ENCODE measurements at regions not wholly inside any gene's neighbourhood (a gene's known extent, or its start where the extent isn't known, plus 50 kb on each side); places are given as distances from the start of the nearest gene placed in this dataset.
"Not testable (repeated sequence)": the region's sequence is repeated elsewhere in the genome, so short reads cannot be mapped to it uniquely, and the experiment has no call there.

DNA sequence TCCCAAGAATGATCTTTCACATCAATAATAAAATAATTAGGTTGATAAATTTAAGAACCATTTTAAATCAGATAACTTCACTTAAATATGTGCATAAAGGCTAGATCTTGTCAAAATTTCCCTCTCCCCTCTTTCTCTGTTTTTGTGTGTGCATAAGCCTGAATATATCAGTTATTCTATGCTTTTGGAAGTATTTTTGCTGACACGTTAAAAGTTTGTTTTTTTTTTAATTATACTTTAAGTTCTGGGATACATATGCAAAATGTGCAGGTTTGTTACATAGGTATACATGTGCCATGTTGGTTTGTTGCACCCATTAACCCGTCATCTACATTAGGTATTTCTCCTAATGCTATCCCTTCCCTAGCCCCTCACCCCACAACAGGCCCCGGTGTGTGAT lies 391.2 kb downstream of the UTRN start:
- H3K9me3 ChIP-seq (ENCODE audit: control insufficient read depth, low read length); H3K27ac ChIP-seq (ENCODE audit: low read depth, low read length, severe bottlenecking); H3K36me3 ChIP-seq (ENCODE audit: control insufficient read depth, insufficient read depth, low read length); H3K4me1 ChIP-seq (ENCODE audit: control insufficient read depth, insufficient read depth, low read length, poor library complexity, severe bottlenecking); H3K4me3 ChIP-seq (ENCODE audit: extremely low read depth, insufficient read depth, low read length, poor library complexity, severe bottlenecking): not testable (repeated sequence)
- WGBS, 2 experiments (ENCODE audit: insufficient coverage in 2 of 2) = no CpG with 5 or more reads among the region's 3 CpGs

DNA sequence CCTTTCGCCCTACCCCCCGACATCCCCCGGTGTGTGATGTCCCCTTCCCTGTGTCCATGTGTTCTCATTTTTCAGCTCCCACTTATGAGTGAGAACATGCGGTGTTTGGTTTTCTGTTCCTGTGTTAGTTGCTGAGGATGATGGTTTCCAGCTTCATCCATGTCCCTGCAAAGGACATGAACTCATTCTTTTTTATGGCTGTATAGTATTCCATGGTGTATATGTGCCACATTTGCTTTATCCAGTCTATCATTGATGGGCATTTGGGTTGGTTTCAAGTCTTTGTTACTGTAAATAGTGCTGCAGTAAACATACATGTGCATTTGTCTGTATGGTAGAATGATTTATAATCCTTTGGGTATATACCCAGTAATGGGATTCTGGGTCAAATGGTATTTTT lies 392.1 kb downstream of the UTRN start:
- no CpG with 5 or more reads among the region's 4 CpGs for WGBS, 2 experiments (ENCODE audit: insufficient coverage in 2 of 2)
- not testable (repeated sequence) for H3K36me3 ChIP-seq (ENCODE audit: control insufficient read depth, insufficient read depth, low read length); H3K4me3 ChIP-seq (ENCODE audit: extremely low read depth, insufficient read depth, low read length, poor library complexity, severe bottlenecking); H3K27ac ChIP-seq (ENCODE audit: low read depth, low read length, severe bottlenecking); H3K9me3 ChIP-seq (ENCODE audit: control insufficient read depth, low read length); H3K4me1 ChIP-seq (ENCODE audit: control insufficient read depth, insufficient read depth, low read length, poor library complexity, severe bottlenecking)

DNA sequence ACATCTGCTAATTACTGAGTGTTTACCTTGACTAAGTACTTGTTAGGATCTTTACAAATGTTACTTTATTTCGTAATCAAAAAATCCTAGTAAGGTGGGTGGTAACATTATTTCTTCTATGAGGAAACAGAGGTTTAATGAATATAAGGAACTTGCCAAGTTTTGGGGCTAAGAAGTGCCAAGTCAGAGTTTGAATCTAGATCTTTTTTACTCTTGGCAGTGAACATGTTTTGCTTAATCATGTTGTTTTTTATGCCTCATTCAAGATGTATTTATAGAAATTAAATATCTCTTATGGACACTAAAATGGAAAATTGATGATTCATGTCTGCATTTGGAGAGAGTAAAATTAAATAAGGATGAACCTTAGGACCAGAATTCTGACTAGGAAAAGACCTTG lies 393.7 kb downstream of the UTRN start:
- 100% methylated on average over 1 of the region's 1 CpG; no CpG with 5 or more reads in 1 of the 2 experiments for WGBS, 2 experiments (ENCODE audit: insufficient coverage in 2 of 2)
- H3K9me3 ChIP-seq (ENCODE audit: control insufficient read depth, low read length) = peaks cover 1% of the 10 kb centered on the region
- H3K4me1 ChIP-seq (ENCODE audit: control insufficient read depth, insufficient read depth, low read length, poor library complexity, severe bottlenecking) = no peaks in the 10 kb centered on the region
- H3K36me3 ChIP-seq (ENCODE audit: control insufficient read depth, insufficient read depth, low read length) = peaks cover 10% of the 10 kb centered on the region
- H3K27ac ChIP-seq (ENCODE audit: low read depth, low read length, severe bottlenecking) = no peak overlapping the region
- no peak overlapping the region for H3K4me3 ChIP-seq (ENCODE audit: extremely low read depth, insufficient read depth, low read length, poor library complexity, severe bottlenecking)

DNA sequence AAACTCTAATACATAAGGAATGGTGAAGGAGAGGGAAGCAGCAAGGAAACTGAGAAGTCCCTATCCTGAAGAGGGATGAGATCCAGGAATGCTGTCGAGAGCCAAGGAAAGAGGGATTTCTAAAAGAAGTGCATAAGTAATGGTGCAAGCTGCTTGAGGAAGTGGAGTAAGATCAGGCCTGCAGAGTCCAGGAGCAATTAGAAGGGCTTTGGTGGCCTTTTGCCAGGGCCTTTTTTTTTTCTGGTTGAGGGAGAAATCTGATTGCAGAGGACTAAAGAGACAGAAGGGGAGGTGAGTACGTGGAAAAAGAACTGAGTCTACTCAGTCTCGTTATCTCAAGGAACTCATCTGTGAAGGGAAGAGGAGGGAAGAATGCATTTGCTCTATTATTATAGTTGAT lies 396.2 kb downstream of the UTRN start:
- peaks cover 13% of the 10 kb centered on the region for H3K36me3 ChIP-seq (ENCODE audit: control insufficient read depth, insufficient read depth, low read length)
- H3K4me1 ChIP-seq (ENCODE audit: control insufficient read depth, insufficient read depth, low read length, poor library complexity, severe bottlenecking) = no peaks in the 10 kb centered on the region
- no peak overlapping the region for H3K27ac ChIP-seq (ENCODE audit: low read depth, low read length, severe bottlenecking)
- H3K9me3 ChIP-seq (ENCODE audit: control insufficient read depth, low read length) = no peaks in the 10 kb centered on the region
- WGBS, 2 experiments (ENCODE audit: insufficient coverage in 2 of 2) = 86 to 96% methylated on average over 2 to 3 of the region's 3 CpGs
- H3K4me3 ChIP-seq (ENCODE audit: extremely low read depth, insufficient read depth, low read length, poor library complexity, severe bottlenecking) = no peak overlapping the region

DNA sequence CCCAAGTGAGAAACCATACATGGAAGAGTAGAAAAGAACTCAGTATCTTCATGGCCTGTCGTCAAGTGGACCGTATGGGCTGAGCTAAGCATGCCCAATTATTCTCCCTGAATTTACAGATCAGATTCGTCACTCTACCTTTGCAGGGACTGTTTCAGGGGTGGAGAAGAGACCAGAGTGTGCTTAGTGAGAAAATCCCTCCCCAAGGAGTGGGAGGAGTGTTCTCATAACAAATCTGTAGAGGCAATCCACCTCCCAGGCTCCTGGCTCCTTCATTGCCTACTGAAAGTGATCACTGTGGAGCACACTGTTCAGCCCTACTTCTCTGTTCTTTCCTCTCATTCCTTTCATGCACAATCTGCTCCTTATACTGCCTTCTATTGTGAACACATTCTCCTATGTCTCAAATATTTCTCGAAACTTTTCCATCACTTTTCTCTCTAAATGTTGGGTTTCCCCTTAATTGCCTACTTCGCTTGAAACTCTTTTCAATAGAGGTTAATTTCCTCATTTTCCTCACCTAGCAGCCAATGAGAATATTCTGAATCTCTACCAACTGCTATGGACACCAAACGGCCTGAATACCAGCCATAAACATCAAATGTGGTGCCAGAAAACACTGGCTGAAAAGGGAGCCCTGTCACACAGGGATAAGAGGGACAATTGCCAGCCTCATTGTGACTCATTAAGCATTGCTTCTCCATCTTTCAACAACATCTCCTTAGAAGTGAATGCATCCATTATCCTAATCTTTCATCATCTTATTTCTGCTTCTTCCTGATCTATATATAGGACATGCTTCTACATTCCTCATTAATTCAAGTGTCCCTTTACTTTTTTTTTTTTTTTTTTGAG lies 398.3 kb downstream of the UTRN start:
- H3K9me3 ChIP-seq (ENCODE audit: control insufficient read depth, low read length) = peaks cover 3% of the 10 kb centered on the region
- H3K36me3 ChIP-seq (ENCODE audit: control insufficient read depth, insufficient read depth, low read length) = peaks cover 13% of the 10 kb centered on the region
- no peak overlapping the region for H3K4me3 ChIP-seq (ENCODE audit: extremely low read depth, insufficient read depth, low read length, poor library complexity, severe bottlenecking)
- WGBS, 2 experiments (ENCODE audit: insufficient coverage in 2 of 2) = 97 to 100% methylated on average over 3 to 5 of the region's 6 CpGs
- H3K4me1 ChIP-seq (ENCODE audit: control insufficient read depth, insufficient read depth, low read length, poor library complexity, severe bottlenecking) = no peaks in the 10 kb centered on the region
- no peak overlapping the region for H3K27ac ChIP-seq (ENCODE audit: low read depth, low read length, severe bottlenecking)

DNA sequence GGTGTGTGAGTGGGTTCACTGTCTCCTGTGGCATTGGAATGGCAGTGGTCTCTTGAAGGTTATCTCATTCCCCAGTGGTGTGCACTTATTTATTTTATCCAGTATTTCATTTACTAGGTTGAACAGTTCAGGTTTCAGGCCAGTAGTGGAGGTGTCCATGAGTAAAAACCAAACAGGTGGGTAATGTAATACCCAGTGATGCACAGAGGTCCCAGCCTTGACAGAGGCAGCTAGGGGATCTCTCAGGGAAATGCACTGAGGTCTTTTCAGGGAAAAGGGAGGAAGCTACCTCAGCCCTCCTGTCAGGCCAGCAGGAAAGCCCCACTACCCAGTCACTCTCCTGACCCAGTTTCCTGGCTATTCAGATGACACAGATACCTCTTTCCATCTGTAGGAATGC lies 403.6 kb downstream of the UTRN start:
- H3K36me3 ChIP-seq (ENCODE audit: control insufficient read depth, insufficient read depth, low read length) = peaks cover 7% of the 10 kb centered on the region
- H3K9me3 ChIP-seq (ENCODE audit: control insufficient read depth, low read length) = peaks cover 10% of the 10 kb centered on the region
- H3K4me3 ChIP-seq (ENCODE audit: extremely low read depth, insufficient read depth, low read length, poor library complexity, severe bottlenecking) = no peak overlapping the region
- no peak overlapping the region for H3K27ac ChIP-seq (ENCODE audit: low read depth, low read length, severe bottlenecking)
- H3K4me1 ChIP-seq (ENCODE audit: control insufficient read depth, insufficient read depth, low read length, poor library complexity, severe bottlenecking) = no peaks in the 10 kb centered on the region

DNA sequence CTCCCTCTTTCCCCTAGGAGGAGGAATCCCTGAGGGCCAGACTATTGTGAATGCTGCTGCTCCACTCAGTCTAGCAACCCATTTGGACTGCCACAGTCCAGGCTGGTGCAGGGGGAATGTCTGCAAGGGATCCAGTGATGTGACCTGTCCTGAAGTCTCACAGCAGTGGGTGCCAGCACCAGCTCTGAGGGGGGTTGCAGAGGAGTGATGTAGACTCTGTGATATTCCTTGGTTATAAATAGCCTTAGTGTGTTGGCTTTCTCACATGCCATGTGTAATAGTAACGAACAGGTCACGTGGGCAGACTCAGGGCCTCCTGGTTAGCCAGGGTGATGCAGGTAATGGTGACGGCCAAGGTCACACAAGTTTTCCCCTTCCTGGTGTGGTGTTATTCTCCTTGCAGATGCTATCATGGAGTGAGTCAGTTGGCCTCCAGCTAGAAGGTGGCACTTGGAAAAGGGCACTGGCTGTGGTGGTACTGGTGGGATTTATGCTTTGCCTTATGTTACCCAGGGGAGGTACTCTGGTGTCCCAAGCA lies 404.4 kb downstream of the UTRN start:
- Histone ChIP-seq H3K4me3 (ENCODE audit: extremely low read depth, insufficient read depth, low read length, poor library complexity, severe bottlenecking) (no peak overlapping the region), H3K9me3 (ENCODE audit: control insufficient read depth, low read length) (peaks cover 10% of the 10 kb centered on the region), H3K27ac (ENCODE audit: low read depth, low read length, severe bottlenecking) (no peak overlapping the region), H3K36me3 (ENCODE audit: control insufficient read depth, insufficient read depth, low read length) (peaks cover 7% of the 10 kb centered on the region), H3K4me1 (ENCODE audit: control insufficient read depth, insufficient read depth, low read length, poor library complexity, severe bottlenecking) (no peaks in the 10 kb centered on the region)
- 90 to 100% methylated on average over 2 to 3 of the region's 3 CpGs for WGBS, 2 experiments (ENCODE audit: insufficient coverage in 2 of 2)

DNA sequence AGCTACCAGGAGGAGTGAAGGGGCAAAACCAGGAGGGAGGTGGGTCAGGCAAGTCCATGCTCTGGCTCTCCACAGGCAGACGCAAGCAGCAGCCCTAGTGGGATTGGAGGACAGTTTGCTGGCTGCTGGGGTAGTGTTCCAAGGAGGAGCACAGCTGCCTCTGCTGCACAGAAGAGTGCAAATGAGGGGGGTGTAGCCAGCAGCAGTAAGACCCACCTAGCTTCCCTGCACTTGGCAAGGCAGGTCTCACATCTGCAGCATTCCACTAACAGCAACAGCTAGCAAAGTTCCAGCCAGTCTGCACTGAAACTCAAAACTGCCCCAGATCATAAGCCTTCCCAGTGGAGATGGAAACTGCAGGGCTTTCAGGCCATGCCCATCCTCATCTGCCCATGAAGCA lies 405.0 kb downstream of the UTRN start:
- WGBS, 2 experiments (ENCODE audit: insufficient coverage in 2 of 2) = 100% methylated on average over 1 of the region's 1 CpG; no CpG with 5 or more reads in 1 of the 2 experiments
- Histone ChIP-seq H3K27ac (ENCODE audit: low read depth, low read length, severe bottlenecking) (no peak overlapping the region), H3K9me3 (ENCODE audit: control insufficient read depth, low read length) (peaks cover 10% of the 10 kb centered on the region), H3K4me1 (ENCODE audit: control insufficient read depth, insufficient read depth, low read length, poor library complexity, severe bottlenecking) (no peaks in the 10 kb centered on the region), H3K36me3 (ENCODE audit: control insufficient read depth, insufficient read depth, low read length) (peaks cover 6% of the 10 kb centered on the region), H3K4me3 (ENCODE audit: extremely low read depth, insufficient read depth, low read length, poor library complexity, severe bottlenecking) (no peak overlapping the region)

DNA sequence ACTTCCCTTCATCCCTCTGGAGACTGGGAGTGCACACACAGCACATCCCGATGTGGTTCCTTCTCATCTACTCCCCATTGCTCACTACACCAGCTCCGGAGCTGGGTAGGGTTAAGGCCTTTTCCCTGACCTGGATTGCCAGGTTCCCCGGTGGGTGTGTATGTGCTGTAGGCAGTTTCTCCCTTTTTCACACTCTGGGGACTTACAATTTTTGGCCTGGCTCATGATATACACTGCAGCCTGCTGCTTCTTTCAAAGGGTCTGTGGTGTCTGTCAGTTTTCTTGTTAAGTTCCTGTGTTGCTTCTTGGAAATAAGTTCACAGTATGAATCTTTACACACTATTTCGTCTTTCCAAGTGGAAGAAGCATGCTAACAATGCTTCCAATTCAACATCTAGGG lies 405.5 kb downstream of the UTRN start:
- H3K4me3 ChIP-seq (ENCODE audit: extremely low read depth, insufficient read depth, low read length, poor library complexity, severe bottlenecking) = no peak overlapping the region
- no CpG with 5 or more reads among the region's 4 CpGs for WGBS, 2 experiments (ENCODE audit: insufficient coverage in 2 of 2)
- H3K27ac ChIP-seq (ENCODE audit: low read depth, low read length, severe bottlenecking) = no peak overlapping the region
- H3K36me3 ChIP-seq (ENCODE audit: control insufficient read depth, insufficient read depth, low read length) = peaks cover 4% of the 10 kb centered on the region
- H3K9me3 ChIP-seq (ENCODE audit: control insufficient read depth, low read length) = peaks cover 10% of the 10 kb centered on the region
- H3K4me1 ChIP-seq (ENCODE audit: control insufficient read depth, insufficient read depth, low read length, poor library complexity, severe bottlenecking) = no peaks in the 10 kb centered on the region

DNA sequence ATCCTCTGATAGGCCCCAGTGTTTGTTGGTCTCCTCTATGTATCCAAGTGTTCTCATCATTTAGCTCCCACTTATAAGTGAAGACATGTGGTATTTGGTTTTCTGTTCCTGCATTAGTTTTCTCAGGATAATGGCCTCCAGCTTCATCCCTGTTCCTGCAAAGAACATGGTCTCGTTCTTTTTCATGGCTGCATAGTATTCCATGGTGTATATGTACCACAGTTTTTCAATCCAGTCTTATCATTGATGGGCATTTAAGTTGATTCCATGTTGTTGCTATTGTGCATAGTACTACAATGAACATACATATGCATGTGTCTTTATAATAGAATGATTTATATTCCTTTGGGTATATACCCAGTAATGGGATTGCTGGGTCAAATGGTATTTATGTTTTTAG lies 406.9 kb downstream of the UTRN start:
- H3K4me3 ChIP-seq (ENCODE audit: extremely low read depth, insufficient read depth, low read length, poor library complexity, severe bottlenecking); H3K4me1 ChIP-seq (ENCODE audit: control insufficient read depth, insufficient read depth, low read length, poor library complexity, severe bottlenecking); H3K9me3 ChIP-seq (ENCODE audit: control insufficient read depth, low read length); H3K36me3 ChIP-seq (ENCODE audit: control insufficient read depth, insufficient read depth, low read length); H3K27ac ChIP-seq (ENCODE audit: low read depth, low read length, severe bottlenecking): not testable (repeated sequence)
- WGBS, 2 experiments (ENCODE audit: insufficient coverage in 2 of 2) = no CpG with 5 or more reads among the region's 1 CpG

DNA sequence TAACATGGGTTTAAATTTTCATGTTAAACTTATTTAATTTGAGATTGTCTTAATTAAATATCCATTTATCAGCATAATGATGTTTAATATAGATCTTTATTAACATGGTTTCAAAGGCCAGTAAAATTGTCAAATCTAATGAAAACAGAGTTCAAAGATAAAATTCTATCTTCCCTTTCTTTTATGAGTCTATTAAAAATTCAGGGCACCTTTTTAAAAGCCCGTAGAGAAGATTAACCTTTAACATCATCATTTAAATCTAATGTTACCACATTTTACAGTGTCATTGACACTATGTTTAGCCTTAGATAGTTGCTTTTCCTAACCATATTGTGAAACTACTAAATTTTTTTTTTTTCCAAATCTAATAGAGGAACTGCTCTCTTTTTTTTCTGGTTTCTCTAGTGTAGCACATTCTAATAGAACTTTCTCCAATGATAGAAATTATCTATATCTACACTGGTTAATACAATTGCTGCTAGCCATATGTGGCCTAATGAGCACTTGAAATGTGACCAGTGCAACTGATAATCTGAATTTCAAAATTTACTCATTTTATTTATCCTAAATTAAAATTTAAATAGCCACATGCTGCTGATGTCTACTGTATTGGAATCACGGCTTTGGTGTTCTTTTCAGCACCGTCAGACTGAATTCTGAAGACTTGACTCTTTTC lies 410.9 kb downstream of the UTRN start:
- Histone ChIP-seq H3K9me3 (ENCODE audit: control insufficient read depth, low read length) (peaks cover 6% of the 10 kb centered on the region), H3K27ac (ENCODE audit: low read depth, low read length, severe bottlenecking) (no peak overlapping the region), H3K36me3 (ENCODE audit: control insufficient read depth, insufficient read depth, low read length) (peaks cover 8% of the 10 kb centered on the region), H3K4me1 (ENCODE audit: control insufficient read depth, insufficient read depth, low read length, poor library complexity, severe bottlenecking) (no peaks in the 10 kb centered on the region), H3K4me3 (ENCODE audit: extremely low read depth, insufficient read depth, low read length, poor library complexity, severe bottlenecking) (no peak overlapping the region)
- WGBS, 2 experiments (ENCODE audit: insufficient coverage in 2 of 2) = 80% methylated on average over 2 of the region's 3 CpGs; no CpG with 5 or more reads in 1 of the 2 experiments
